ENCODE measurements at regions not wholly inside any gene's neighbourhood (a gene's known extent, or its start where the extent isn't known, plus 50 kb on each side); places are given as distances from the start of the nearest gene placed in this dataset.

GRCh38 chr6:135572051-135572450 lies 74.5 kb upstream of the AHI1 start:
- Mint-ChIP-seq H3K27me3 (ENCODE audit: low read depth) (no peaks in the 10 kb centered on the region), H3K27ac (ENCODE audit: unreplicated experiment) (no peak overlapping the region), H3K4me3 (no peak overlapping the region), H3K4me1 (no peaks in the 10 kb centered on the region), H3K36me3 (ENCODE audit: low read depth) (no peaks in the 10 kb centered on the region), H3K9me3 (no peaks in the 10 kb centered on the region)
- TF ChIP-seq, protein P1, sequence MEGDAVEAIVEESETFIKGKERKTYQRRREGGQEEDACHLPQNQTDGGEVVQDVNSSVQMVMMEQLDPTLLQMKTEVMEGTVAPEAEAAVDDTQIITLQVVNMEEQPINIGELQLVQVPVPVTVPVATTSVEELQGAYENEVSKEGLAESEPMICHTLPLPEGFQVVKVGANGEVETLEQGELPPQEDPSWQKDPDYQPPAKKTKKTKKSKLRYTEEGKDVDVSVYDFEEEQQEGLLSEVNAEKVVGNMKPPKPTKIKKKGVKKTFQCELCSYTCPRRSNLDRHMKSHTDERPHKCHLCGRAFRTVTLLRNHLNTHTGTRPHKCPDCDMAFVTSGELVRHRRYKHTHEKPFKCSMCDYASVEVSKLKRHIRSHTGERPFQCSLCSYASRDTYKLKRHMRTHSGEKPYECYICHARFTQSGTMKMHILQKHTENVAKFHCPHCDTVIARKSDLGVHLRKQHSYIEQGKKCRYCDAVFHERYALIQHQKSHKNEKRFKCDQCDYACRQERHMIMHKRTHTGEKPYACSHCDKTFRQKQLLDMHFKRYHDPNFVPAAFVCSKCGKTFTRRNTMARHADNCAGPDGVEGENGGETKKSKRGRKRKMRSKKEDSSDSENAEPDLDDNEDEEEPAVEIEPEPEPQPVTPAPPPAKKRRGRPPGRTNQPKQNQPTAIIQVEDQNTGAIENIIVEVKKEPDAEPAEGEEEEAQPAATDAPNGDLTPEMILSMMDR (conservative IDR thresholded peaks at IDR 0.05): no peak
- DNase-seq (ENCODE audit: low read depth, low spot score): no peak

GRCh38 chr6:135575629-135576028 lies 78.1 kb upstream of the AHI1 start:
- DNase-seq (ENCODE audit: low read depth, low spot score): no peak
- no peak overlapping the region for H3K27ac Mint-ChIP-seq (ENCODE audit: unreplicated experiment)
- H3K4me3 Mint-ChIP-seq: no peak overlapping the region
- no peaks in the 10 kb centered on the region for H3K9me3 Mint-ChIP-seq
- H3K36me3 Mint-ChIP-seq (ENCODE audit: low read depth): no peaks in the 10 kb centered on the region
- TF ChIP-seq, protein P1 (conservative IDR thresholded peaks at IDR 0.05): no peak
- H3K4me1 Mint-ChIP-seq: no peaks in the 10 kb centered on the region
- H3K27me3 Mint-ChIP-seq (ENCODE audit: low read depth): no peaks in the 10 kb centered on the region

GRCh38 chr6:135576055-135576454 lies 78.5 kb upstream of the AHI1 start:
- no peaks in the 10 kb centered on the region for H3K9me3 Mint-ChIP-seq
- no peak overlapping the region for H3K4me3 Mint-ChIP-seq
- no peaks in the 10 kb centered on the region for H3K36me3 Mint-ChIP-seq (ENCODE audit: low read depth)
- DNase-seq (ENCODE audit: low read depth, low spot score): no peak
- no peaks in the 10 kb centered on the region for H3K4me1 Mint-ChIP-seq
- TF ChIP-seq, protein P1 (conservative IDR thresholded peaks at IDR 0.05): no peak
- no peaks in the 10 kb centered on the region for H3K27me3 Mint-ChIP-seq (ENCODE audit: low read depth)
- H3K27ac Mint-ChIP-seq (ENCODE audit: unreplicated experiment): no peak overlapping the region

DNA sequence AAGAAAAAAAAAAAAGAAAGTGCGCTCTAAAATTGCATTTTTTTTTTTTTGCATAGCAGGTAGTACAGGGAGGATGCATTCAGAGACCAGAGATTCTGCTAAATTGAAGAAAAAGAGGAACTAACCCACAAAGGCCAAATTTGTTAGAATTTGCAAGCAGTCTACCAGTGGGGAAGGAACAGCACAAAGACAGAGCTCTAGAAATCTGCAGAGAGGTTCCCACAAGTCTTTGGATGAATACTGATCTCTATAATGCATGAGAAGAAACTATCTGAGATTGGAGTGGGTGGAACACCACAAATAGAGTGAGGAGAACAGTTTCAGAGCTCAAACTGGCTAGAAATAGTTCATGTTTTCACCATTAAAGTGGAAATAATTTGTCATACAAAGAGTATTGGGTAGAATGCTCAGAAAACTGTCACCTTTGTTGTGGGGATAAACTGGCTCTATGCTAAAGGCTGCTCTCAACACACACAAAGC lies 79.6 kb upstream of the AHI1 start:
- no peak overlapping the region for H3K4me3 Mint-ChIP-seq
- TF ChIP-seq, protein P1 (conservative IDR thresholded peaks at IDR 0.05): no peak
- H3K27ac Mint-ChIP-seq (ENCODE audit: unreplicated experiment): no peak overlapping the region
- DNase-seq (ENCODE audit: low read depth, low spot score): no peak
- H3K27me3 Mint-ChIP-seq (ENCODE audit: low read depth): no peaks in the 10 kb centered on the region
- no peaks in the 10 kb centered on the region for H3K9me3 Mint-ChIP-seq
- no peaks in the 10 kb centered on the region for H3K4me1 Mint-ChIP-seq
- H3K36me3 Mint-ChIP-seq (ENCODE audit: low read depth): no peaks in the 10 kb centered on the region

GRCh38 chr6:135578976-135579375 lies 81.4 kb upstream of the AHI1 start:
- Mint-ChIP-seq H3K36me3 (ENCODE audit: low read depth) (no peaks in the 10 kb centered on the region), H3K27ac (ENCODE audit: unreplicated experiment) (no peak overlapping the region), H3K4me1 (no peaks in the 10 kb centered on the region), H3K4me3 (no peak overlapping the region), H3K9me3 (no peaks in the 10 kb centered on the region), H3K27me3 (ENCODE audit: low read depth) (no peaks in the 10 kb centered on the region)
- DNase-seq (ENCODE audit: low read depth, low spot score): no peak
- TF ChIP-seq, protein P1 (conservative IDR thresholded peaks at IDR 0.05): no peak

GRCh38 chr6:135581211-135581610 lies 83.7 kb upstream of the AHI1 start:
- no peaks in the 10 kb centered on the region for H3K27me3 Mint-ChIP-seq (ENCODE audit: low read depth)
- TF ChIP-seq, protein P1 (conservative IDR thresholded peaks at IDR 0.05): no peak
- no peaks in the 10 kb centered on the region for H3K4me1 Mint-ChIP-seq
- no peak for DNase-seq (ENCODE audit: low read depth, low spot score)
- H3K36me3 Mint-ChIP-seq (ENCODE audit: low read depth): no peaks in the 10 kb centered on the region
- H3K9me3 Mint-ChIP-seq: no peaks in the 10 kb centered on the region
- H3K4me3 Mint-ChIP-seq: no peak overlapping the region
- H3K27ac Mint-ChIP-seq (ENCODE audit: unreplicated experiment): no peak overlapping the region

Measured in neural crest cell (in vitro differentiated cells).